GM12891 (cell line): ENCODE measurements at regions not wholly inside any gene's neighbourhood (a gene's known extent, or its start where the extent isn't known, plus 50 kb on each side); places are given as distances from the start of the nearest gene placed in this dataset.

Source experiments
- DNase-seq: peaks from one replicate; pipeline ENCODE4 v3.0.0; 2011; ENCODE audit warnings: low spot score; ENCODE audit not compliant: insufficient read length
- FAIRE-seq: peaks from 2 replicates; lab custom pipeline; 2011; peaks lifted over from hg19 to GRCh38; lab: Jason Lieb, UNC
- PAX5 ChIP-seq: IDR thresholded peaks from 2 replicates; pipeline ENCODE4 v1.6.1; 2011; ENCODE audit warnings: low read length, moderate library complexity, mild to moderate bottlenecking; ENCODE audit not compliant: insufficient read depth, severe bottlenecking
- POLR2A ChIP-seq: IDR thresholded peaks from 2 replicates; pipeline ENCODE4 v1.6.1; 2011; ENCODE audit warnings: low read depth, low read length, control low read depth
- POLR2AphosphoS5 ChIP-seq: IDR thresholded peaks from 2 replicates; pipeline ENCODE4 v1.6.1; 2011; ENCODE audit warnings: low read depth, low read length, control low read depth
- POU2F2 ChIP-seq: IDR thresholded peaks from 2 replicates; pipeline ENCODE4 v1.6.1; 2011; ENCODE audit warnings: low read depth, mild to moderate bottlenecking, control low read depth, low read length, moderate library complexity
- SPI1 ChIP-seq: IDR thresholded peaks from 2 replicates; pipeline ENCODE4 v1.6.1; 2011; ENCODE audit warnings: low read depth, low read length, control low read depth
- TAF1 ChIP-seq: IDR thresholded peaks from 2 replicates; pipeline ENCODE4 v1.6.1; 2011; ENCODE audit warnings: low read depth, low read length, control low read depth

GRCh38 chr5:156237361-156237760, 89.6 kb upstream of the SGCD start:
- TF ChIP-seq POLR2AphosphoS5 (no peak), POU2F2 (no peak), PAX5 (no peak), TAF1 (no peak), SPI1 (no peak), POLR2A (no peak)
- DNase-seq (no peak), FAIRE-seq (no peak)

GRCh38 chr5:156239800-156240199, 87.2 kb upstream of the SGCD start:
- no peak for FAIRE-seq
- TF ChIP-seq SPI1 (no peak), POU2F2 (no peak), POLR2AphosphoS5 (no peak), TAF1 (no peak), POLR2A (no peak), PAX5 (no peak)
- DNase-seq, result no peak

- no peak for FAIRE-seq
Observed at GRCh38 chr5:156240414-156240813, 86.5 kb upstream of the SGCD start.

GRCh38 chr5:156241266-156241665, 85.7 kb upstream of the SGCD start:
- no peak for DNase-seq
- TF ChIP-seq SPI1 (no peak), POU2F2 (no peak), TAF1 (no peak), PAX5 (no peak), POLR2AphosphoS5 (no peak), POLR2A (no peak)
- FAIRE-seq, result no peak

More at GRCh38 chr5:156240414-156240813, 86.5 kb upstream of the SGCD start:
- no peak for DNase-seq
- TF ChIP-seq POLR2AphosphoS5, result no peak

- FAIRE-seq (no peak), DNase-seq (no peak)
- TF ChIP-seq POLR2AphosphoS5, result no peak
- no peak for TF ChIP-seq PAX5
- no peak for TF ChIP-seq SPI1
- no peak for TF ChIP-seq TAF1
- no peak for TF ChIP-seq POU2F2
- no peak for TF ChIP-seq POLR2A
Observed at GRCh38 chr5:156245895-156246294, 81.1 kb upstream of the SGCD start.

GRCh38 chr5:156251076-156251475, 75.9 kb upstream of the SGCD start:
- TF ChIP-seq POLR2AphosphoS5 (no peak), SPI1 (no peak), PAX5 (no peak), POU2F2 (no peak), POLR2A (no peak), TAF1 (no peak)
- DNase-seq (no peak), FAIRE-seq (no peak)

GRCh38 chr5:156253130-156253529, 73.8 kb upstream of the SGCD start:
- TF ChIP-seq POLR2A, result no peak
- TF ChIP-seq POLR2AphosphoS5, result no peak
- no peak for TF ChIP-seq PAX5
- TF ChIP-seq SPI1, result no peak
- TF ChIP-seq POU2F2, result no peak
- TF ChIP-seq TAF1, result no peak
- no peak for FAIRE-seq
- DNase-seq, result no peak

GRCh38 chr5:156254196-156254595, 72.8 kb upstream of the SGCD start:
- DNase-seq (no peak), FAIRE-seq (no peak)
- TF ChIP-seq POLR2A (no peak), TAF1 (no peak), POU2F2 (no peak), SPI1 (no peak), POLR2AphosphoS5 (no peak), PAX5 (no peak)

GRCh38 chr5:156256642-156257041, 70.3 kb upstream of the SGCD start:
- FAIRE-seq, result no peak
- TF ChIP-seq POLR2A, result no peak
- no peak for TF ChIP-seq SPI1
- no peak for TF ChIP-seq POU2F2
- TF ChIP-seq TAF1, result no peak
- no peak for TF ChIP-seq POLR2AphosphoS5
- TF ChIP-seq PAX5, result no peak
- no peak for DNase-seq

GRCh38 chr5:156258934-156259333, 68.0 kb upstream of the SGCD start:
- FAIRE-seq, result no peak
- TF ChIP-seq POLR2AphosphoS5 (no peak), TAF1 (no peak), SPI1 (no peak), POU2F2 (no peak), PAX5 (no peak), POLR2A (no peak)
- no peak for DNase-seq
